ENCODE measurements at regions not wholly inside any gene's neighbourhood (a gene's known extent, or its start where the extent isn't known, plus 50 kb on each side); places are given as distances from the start of the nearest gene placed in this dataset.
"Not testable (repeated sequence)": the region's sequence is repeated elsewhere in the genome, so short reads cannot be mapped to it uniquely, and the experiment has no call there.

DNA sequence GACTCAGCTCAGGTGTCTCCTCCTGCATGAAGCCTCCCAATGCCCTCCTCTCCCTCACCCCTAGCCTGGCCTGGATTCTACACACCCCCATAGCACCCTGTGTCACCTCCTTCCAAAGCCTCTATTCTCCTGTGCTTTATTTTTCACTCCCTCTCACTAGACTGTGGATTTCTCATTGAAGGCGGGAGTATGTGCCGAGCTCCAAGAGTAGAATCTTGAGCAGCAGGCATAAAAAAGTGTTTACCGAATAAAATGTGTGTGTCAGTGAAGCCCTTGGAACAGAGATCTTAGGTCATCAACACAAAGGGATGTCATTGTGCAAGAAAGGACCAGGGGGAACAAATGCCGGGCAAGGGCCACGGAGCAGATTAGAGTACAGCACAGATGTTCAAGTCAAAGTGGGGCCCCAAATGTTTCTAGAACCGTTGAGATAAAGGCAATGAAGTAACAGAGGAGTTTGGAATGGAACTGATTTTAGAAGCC, 106.1 kb upstream of the TMEM170B start:
- DNase-seq (ENCODE audit: extremely low read depth in 1 of 11, low read depth in 9 of 11, low spot score in 4 of 11) = no peak

DNA sequence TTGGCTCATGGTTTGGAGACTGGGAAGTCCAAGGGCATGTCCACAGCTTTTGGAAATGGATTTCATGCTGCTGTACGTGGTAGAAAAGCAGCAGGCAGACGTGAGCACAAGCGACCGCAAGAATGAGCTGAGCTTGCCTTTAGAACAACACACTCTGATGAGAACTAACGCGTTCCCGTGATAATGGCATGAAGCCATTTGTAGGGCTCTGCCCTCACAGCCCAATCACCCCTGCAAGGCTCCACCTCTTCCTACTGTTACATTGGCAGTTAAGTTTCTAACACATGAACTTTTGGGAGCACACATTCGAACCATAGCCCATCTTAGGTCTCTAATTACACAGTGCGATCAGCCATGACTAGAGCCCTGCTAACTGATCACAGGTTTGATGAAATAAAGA, 107.5 kb upstream of the TMEM170B start:
- no peak for DNase-seq (ENCODE audit: extremely low read depth in 1 of 11, low read depth in 9 of 11, low spot score in 4 of 11)

DNA sequence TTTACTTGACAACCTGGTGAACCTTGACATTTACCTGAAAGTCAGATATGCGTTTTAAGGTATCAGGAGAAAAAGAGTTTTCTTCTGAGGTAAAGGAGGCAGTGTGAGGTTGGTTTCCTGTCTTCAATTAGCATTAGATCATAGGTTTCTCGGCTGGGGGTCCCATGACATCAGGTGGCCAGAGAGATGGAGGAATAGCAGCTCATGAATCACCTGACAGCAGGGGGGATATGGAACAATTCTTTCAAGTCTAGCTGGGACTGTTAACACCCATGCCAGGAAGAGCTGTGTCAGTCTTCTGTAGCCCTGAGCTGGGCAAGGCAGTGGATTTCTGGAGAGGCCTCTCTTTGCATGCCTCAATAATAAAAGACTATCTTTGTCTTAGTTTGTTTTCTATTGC, 108.0 kb upstream of the TMEM170B start:
- no peak for DNase-seq (ENCODE audit: extremely low read depth in 1 of 11, low read depth in 9 of 11, low spot score in 4 of 11)

DNA sequence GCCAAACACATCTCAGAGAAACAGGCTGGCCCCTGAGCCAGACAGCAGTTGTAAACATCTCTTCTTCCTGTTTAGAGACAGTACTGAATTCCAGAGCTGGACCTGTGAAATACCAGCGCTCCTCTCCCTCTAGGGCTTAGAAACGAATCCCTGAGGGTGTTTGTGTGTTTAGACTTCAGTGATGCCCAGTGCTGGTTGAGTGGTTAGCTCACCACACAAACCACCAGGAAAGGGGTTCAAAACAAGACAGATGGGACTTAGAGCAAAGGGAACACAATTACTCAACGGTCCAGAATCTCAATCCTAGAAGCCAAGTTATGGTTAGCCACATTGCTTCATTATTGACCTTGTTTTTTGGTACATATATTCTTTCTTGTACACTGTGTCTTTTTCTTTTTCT, 108.7 kb upstream of the TMEM170B start:
- DNase-seq (ENCODE audit: extremely low read depth in 1 of 11, low read depth in 9 of 11, low spot score in 4 of 11) = no peak

DNA sequence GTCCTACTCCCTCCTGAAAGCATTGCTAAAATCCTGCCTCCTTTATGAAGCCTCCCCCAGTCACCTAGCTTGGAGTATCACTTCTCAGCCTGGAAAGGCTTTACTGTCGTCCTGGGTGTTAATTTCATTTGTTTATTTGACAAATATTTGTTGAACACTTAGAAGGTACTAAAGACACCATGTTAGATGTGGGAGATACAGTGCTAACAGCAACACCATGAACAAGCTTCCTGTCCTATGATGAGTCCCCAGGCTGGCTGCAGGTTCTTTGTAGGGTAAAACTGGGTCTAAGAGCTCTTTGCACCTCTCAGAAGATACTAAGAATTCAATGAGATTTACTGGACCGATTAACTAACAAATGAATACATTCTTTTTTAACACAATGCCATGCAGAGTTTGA, 109.2 kb upstream of the TMEM170B start:
- no peak for DNase-seq (ENCODE audit: extremely low read depth in 1 of 11, low read depth in 9 of 11, low spot score in 4 of 11)

DNA sequence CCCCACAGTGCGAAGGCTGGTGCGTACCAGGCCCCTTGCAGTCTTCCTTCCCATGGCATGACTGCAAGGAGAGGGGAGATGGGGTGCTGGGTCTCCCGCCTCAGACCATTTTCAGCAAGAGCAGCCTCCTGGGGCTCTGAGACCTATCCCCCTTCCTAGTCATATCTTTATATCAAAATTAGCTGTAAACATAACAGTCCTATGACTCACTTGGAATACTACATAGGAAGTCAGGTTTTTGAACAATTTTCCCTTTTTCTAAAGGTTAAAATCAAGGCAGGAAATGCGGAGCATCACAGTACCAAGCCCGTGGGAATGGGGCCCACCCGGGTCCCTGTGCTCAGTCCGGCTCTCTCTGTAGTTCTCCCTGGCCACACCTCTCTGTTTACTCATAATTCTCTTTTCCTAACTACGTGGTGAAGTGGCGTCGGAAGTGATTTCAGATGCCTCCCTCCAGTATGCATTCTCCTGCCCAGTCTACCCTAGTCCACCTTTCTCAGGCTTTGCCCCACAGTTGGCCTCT, 109.8 kb upstream of the TMEM170B start:
- no peak for DNase-seq (ENCODE audit: extremely low read depth in 1 of 11, low read depth in 9 of 11, low spot score in 4 of 11)

DNA sequence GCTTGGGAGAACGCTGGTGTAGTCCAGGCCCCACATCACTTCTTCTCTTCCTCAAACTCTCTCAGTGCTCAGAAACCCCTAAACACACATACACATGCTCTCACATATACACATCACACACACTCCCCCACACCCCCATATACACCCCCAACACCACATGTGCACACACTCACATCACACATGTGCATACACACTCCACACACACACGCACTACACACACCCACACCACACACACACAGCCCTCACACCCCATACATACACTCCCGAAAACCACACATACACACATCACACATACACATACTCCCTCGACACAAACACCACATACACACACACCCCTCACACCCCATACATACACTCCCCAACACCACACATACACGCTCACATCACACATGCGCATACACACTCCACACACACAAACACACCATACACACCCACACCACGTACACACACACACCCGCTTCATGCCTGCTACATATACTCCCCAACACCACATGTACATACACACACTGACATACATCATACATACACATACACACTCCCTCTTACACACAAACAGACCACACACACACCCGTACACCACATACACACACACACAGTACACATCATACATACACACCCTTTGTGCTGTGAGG, 110.3 kb upstream of the TMEM170B start:
- no peak for DNase-seq (ENCODE audit: extremely low read depth in 1 of 11, low read depth in 9 of 11, low spot score in 4 of 11)

DNA sequence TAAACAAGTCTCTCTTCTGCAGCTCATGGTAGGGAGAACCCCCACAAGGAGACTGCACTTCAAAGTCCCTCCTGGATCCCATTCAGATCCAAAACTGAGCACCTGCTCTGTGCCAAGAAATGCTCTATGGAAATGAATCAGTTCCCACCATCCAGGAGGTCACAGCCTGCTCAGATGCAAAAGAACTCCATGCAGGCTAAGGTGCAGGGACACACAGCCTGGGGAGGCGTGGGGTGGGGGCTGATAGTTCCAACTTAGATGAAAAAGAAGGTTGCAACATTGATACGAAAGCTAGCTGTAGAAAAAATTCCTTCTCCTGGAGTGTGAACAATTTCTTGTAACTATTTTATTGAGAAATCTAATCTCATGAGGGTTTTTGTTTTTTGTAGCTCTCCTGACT, 111.0 kb upstream of the TMEM170B start:
- no peak for DNase-seq (ENCODE audit: extremely low read depth in 1 of 11, low read depth in 9 of 11, low spot score in 4 of 11)

DNA sequence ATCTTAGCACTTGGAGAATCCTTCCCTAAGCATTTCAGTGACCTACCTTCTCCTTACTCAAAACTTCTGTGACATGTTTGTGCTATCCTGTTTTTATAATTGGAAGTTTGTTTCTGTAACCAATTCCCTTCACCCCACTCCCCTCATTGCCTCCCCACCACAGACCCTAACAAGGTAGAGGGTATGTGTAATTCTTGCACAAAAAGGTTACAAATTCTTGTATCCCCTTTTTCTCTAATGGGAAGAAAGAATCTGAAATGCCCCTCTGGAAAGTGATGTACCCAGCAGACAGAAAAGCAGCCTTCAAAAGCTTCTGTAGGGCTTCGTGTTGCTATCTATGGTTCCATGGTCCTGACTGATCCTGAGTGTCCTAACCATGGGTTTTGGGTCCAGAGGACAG, 111.7 kb upstream of the TMEM170B start:
- no peak for DNase-seq (ENCODE audit: extremely low read depth in 1 of 11, low read depth in 9 of 11, low spot score in 4 of 11)

DNA sequence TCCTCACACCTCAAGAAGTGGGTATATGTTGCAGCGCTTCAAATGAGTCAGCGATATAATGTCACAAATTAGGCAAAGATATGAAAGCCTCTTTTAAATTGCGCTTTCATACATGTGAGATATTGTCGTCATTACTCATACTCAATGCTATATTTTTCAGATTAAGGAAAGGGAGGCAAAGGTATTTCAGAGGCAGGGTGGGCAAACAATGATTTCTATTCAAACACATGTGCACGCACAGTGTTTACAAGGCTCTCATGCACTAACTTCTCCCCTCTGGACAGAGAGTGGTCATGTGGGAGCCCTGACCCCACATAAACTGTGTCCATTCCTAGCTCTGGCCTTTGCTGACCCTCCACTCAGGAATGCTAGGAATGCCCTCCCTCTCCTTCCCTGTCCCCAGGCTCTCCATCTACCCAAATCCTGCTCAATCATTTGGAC, 112.1 kb upstream of the TMEM170B start:
- DNase-seq (ENCODE audit: extremely low read depth in 1 of 11, low read depth in 9 of 11, low spot score in 4 of 11) = no peak

DNA sequence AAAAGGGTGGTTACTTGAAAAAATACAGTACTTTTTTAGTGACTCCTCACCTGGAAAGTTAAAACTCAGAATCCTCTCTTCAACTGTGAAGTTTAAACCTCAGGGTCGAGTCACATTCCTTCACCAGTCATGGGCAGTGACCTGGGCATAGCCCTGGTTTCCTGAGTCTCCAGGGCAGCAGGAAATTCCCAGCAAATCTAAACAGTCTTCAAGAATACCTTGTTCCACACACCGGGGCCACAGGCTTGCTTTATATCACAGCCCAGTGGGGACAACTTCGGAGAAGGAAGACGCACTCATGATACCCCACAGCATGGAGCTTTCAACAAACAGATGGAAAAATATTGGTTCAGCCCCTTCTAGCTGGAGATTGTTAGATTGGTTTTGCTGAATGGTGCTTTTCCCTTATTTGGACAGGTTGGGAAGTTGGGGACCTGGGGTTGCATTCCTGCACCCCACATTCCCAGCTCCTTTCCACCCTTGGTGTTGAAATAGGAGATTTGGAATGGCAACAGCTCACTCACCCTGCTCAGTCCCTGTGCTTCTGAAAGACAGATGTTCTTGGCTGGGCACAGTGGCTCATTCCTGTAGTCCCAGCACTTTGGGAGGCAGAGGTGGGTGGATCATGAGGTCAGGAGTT, 113.0 kb upstream of the TMEM170B start:
- DNase-seq (ENCODE audit: extremely low read depth in 1 of 11, low read depth in 9 of 11, low spot score in 4 of 11) = peak in 7 of 11 donors; percentile 24 to 76 (median 59)

DNA sequence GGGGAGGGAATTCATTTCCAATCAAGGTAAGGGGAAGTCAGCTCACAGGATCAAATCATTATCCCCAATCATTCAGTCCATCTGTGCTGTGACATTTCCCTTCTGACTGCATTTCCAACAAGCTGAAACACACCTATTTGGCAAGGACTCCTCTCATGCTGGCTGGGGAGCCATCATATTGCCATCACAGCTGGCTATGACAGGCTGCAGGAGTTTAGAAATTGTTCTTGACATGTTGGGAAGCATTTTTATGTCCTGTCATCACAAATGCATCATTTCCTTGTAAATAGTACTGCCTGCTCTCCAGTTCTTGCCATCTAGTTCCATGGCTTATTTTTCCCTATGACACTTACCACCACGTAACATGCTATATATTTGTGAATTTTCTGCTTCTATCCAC, 113.9 kb upstream of the TMEM170B start:
- no peak for DNase-seq (ENCODE audit: extremely low read depth in 1 of 11, low read depth in 9 of 11, low spot score in 4 of 11)

DNA sequence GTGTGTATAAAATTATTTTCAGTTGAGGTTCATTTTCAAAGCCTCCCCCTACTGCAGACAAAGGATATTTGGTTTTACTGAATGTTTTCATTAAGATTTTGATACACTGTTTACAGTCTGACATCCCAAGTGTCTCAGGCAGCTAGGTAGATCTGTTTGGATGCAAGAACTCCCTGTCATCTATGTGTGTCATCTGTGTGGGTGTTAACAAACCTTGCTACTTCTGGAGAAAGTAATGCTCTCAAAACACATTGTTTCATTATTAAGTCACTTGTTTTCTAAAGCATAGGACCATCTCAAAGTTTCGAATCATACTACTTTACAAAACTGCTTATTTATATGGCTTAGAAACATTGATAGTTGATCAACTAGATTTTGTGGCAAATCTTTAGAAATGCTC, 114.5 kb upstream of the TMEM170B start:
- DNase-seq (ENCODE audit: extremely low read depth in 1 of 11, low read depth in 9 of 11, low spot score in 4 of 11) = no peak

DNA sequence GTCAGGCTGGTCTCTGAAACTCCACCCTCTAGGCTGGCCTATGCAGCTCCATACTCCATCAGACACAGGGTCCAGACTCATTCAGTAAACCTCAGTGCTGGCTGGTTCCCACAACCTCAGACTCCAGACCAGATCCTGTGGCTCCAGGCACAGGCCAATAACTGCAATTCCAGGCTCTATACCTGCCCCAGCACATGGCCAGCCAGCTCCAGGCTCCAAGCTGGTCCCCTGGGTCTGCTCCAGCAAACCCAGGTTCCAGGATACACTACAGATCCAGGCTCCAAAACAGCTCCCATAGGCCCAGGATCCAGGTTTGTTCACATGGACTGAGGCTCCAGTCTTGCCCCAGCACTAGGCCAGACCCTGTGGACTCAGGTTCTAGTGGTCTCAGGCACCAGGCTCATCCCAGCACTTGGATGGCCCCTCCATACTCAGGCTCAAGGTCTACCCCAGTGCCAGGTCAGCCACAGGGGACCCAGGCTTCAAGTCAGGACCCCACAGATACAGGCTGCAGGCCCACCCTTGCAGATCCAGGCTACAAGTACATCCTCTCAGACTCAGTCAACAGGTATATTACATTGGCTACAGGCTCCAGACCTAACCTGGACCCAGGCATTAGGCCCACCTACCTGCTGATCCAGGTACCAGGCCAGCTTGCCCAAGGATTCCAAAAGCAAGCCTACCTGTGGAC, 117.6 kb upstream of the TMEM170B start:
- DNase-seq (ENCODE audit: extremely low read depth in 1 of 11, low read depth in 9 of 11, low spot score in 4 of 11) = no peak

DNA sequence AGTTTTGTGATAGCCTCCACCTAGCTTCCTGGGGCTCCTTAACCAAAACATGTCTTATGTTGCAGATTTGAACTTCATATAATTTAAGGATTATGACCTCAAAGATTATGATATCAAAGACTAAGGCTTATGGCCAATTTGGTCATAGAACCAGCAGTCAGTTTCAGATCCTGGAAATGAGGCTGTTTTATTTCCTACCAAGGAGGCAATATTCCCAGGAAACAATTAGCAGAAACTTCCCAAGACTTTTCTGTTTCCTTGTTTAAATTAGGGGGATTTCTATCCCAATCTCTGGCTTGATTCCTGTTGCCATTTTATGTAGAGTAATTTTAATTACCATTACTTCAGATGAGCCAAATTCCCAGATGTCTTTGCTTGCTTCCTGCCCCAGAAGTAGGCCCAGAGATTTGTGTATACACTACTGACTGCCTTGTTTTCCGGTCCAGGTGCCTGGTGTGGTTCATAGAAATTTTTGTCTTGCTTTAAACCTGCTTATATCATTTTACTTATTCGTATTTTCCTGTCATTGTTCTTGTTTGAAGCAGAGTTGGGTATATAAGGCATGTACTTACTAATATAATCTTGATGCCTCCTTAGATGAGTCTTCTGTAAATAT, 119.2 kb upstream of the TMEM170B start:
- DNase-seq (ENCODE audit: extremely low read depth in 1 of 11, low read depth in 9 of 11, low spot score in 4 of 11) = no peak

DNA sequence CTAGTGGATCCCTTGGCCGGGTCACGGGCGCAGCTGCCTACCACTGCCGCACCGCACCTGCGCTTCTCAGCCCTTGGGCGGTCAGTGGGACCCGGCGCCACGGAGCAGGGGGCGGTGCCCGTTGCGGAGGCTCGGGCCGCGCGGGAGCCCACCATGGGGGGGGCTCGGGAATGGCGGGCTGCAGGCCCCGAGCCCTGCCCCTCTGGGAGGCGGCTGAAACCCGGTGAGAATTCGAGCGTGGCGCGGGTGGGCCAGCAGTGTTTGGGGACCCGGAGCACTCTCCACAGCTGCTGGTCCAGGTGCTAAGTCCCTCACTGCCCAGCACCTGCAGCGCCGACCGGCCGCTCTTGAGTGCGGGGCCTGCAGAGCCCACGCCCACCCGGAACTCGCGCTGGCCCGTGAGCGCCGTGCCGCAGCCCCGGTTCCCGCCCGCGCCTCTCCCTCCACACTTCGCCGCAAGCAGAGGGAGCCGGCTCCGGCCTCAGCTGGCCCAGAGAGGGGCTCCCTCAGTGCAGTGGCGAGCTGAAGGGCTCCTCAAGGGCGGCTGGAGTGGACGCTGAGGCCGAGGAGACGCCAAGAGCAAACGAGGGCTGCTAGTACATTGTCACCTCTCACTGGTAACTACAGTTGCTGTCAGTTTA, 120.5 kb upstream of the TMEM170B start:
- no peak for DNase-seq (ENCODE audit: extremely low read depth in 1 of 11, low read depth in 9 of 11, low spot score in 4 of 11)

DNA sequence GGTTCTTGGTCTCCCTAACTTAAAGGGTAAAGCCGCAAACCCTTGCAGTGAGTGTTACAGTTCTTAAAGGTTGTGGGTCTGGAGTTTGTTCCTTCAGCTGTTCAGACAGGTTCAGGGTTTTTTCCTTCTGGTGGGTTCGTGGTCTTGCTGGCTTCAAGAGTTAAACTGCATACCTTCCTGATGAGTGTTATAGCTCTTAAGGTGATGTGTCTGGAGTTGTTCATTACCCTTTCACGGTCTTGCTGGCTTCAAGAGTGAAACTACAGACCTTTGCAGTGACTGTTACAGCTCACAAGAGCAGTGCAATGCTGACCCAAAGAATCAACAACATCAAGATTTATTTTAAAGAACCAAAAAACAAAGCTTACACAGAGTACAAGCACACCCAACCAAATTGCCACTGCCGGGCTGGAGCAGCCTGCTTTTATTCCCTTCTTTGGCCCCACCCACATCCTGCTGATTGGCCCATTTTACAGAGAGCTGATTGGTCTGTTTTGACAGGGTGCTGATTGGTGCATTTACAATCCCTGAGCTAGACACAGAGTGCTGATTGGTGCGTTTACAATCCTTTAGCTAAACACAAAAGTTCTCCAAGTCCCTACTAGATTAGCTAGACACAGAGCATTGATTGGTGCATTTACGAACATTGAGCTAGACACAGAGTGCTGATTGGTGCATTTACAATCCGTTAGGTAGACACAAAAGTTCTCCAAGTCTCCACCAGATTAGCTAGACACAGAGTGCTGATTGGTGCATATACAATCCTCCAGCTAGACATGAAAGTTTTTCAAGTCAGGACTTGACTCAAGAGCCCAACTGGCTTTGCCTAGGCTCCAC, 121.2 kb upstream of the TMEM170B start:
- not testable (repeated sequence) for DNase-seq (ENCODE audit: extremely low read depth in 1 of 11, low read depth in 9 of 11, low spot score in 4 of 11)

DNA sequence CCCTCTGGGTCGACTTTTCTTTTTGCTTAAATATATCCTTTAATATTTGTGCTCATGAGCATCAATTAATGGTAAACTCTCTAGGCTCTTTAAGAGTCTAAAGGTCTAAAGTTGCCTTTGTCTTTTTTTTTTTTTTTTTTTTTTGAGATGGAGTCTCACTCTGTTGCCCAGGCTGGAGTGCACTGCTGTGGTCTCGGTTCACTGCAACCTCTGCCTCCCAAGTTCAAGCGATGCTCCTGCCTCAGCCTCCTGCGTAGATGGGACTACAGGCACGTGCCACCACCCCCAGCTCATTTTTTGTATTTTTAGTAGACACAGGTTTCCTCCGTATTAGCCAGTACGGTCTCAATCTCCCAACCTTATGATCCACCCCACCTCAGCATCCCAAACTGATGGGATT, 122.0 kb upstream of the TMEM170B start:
- no peak for DNase-seq (ENCODE audit: extremely low read depth in 1 of 11, low read depth in 9 of 11, low spot score in 4 of 11)
